ENCODE measurements at regions not wholly inside any gene's neighbourhood (a gene's known extent, or its start where the extent isn't known, plus 50 kb on each side); places are given as distances from the start of the nearest gene placed in this dataset.

DNA sequence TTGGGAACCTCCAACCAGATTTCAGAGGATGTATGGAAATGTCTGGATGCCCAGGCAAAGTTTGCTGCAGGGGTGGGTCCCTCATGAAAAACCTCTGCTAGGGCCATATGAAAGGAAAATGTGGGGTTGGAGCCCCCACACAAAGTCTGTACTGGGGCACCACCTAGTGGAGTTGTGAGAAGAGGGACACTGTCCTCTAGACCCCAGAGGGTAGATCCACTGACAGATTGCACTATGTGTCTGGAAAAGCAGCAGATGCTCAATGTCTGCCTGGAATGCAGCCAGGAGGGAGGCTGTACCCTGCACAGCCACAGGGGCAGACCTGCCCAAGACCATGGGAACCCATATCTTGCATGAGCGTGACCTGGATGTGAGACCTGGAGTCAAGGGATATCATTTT is 573.7 kb upstream of the NXPH2 start:
- no peak for TF ChIP-seq EZH2phosphoT487 (IDR thresholded peaks at IDR 0.05; ENCODE audit: borderline replicate concordance, low read length)
- TF ChIP-seq, protein P1, sequence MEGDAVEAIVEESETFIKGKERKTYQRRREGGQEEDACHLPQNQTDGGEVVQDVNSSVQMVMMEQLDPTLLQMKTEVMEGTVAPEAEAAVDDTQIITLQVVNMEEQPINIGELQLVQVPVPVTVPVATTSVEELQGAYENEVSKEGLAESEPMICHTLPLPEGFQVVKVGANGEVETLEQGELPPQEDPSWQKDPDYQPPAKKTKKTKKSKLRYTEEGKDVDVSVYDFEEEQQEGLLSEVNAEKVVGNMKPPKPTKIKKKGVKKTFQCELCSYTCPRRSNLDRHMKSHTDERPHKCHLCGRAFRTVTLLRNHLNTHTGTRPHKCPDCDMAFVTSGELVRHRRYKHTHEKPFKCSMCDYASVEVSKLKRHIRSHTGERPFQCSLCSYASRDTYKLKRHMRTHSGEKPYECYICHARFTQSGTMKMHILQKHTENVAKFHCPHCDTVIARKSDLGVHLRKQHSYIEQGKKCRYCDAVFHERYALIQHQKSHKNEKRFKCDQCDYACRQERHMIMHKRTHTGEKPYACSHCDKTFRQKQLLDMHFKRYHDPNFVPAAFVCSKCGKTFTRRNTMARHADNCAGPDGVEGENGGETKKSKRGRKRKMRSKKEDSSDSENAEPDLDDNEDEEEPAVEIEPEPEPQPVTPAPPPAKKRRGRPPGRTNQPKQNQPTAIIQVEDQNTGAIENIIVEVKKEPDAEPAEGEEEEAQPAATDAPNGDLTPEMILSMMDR (conservative IDR thresholded peaks at IDR 0.05; ENCODE audit: low read depth, low read length) = no peak
